ENCODE measurements at regions not wholly inside any gene's neighbourhood (a gene's known extent, or its start where the extent isn't known, plus 50 kb on each side); places are given as distances from the start of the nearest gene placed in this dataset.

DNA sequence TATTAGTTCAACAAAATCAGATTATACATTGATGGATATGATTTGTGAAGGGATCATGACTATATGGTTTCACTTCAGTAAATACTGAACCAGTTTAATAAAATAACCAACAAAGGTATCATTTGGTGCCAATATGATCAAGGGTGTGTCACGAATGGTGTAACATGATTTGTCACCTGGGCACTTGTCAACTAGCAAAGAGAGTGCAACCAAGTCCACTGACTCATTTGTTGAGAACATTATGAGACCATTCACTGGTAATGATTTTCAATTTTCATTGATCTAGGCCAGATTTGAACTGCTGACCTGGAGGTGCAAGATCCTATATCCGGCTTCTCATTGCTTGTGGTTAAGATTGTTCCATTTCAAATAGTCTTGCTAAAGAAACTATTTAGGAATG is 1037.9 kb downstream of the ROBO2 start:
- TF ChIP-seq, protein P1, sequence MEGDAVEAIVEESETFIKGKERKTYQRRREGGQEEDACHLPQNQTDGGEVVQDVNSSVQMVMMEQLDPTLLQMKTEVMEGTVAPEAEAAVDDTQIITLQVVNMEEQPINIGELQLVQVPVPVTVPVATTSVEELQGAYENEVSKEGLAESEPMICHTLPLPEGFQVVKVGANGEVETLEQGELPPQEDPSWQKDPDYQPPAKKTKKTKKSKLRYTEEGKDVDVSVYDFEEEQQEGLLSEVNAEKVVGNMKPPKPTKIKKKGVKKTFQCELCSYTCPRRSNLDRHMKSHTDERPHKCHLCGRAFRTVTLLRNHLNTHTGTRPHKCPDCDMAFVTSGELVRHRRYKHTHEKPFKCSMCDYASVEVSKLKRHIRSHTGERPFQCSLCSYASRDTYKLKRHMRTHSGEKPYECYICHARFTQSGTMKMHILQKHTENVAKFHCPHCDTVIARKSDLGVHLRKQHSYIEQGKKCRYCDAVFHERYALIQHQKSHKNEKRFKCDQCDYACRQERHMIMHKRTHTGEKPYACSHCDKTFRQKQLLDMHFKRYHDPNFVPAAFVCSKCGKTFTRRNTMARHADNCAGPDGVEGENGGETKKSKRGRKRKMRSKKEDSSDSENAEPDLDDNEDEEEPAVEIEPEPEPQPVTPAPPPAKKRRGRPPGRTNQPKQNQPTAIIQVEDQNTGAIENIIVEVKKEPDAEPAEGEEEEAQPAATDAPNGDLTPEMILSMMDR (conservative IDR thresholded peaks at IDR 0.05 in 1 of 2, IDR thresholded peaks at IDR 0.05 in 1 of 2; ENCODE audit: low read depth in 1 of 2, low read length in 2 of 2), result no peak
- no peak for TF ChIP-seq EZH2 (IDR thresholded peaks at IDR 0.05; ENCODE audit: low read length, missing control alignments)

Data from fibroblast of lung (primary cell).